GM23338 (cell line): ENCODE measurements at regions not wholly inside any gene's neighbourhood (a gene's known extent, or its start where the extent isn't known, plus 50 kb on each side); places are given as distances from the start of the nearest gene placed in this dataset.

Experiments
- ATAC-seq: fragments of 200-7000 bp; cut with Tn5 transposase; 3 replicates; pipeline ENCODE4 v1.9.1; 2020
- DNase-seq: peaks from one replicate; pipeline ENCODE4 v3.0.0-alpha.2; 2015; ENCODE audit warnings: low spot score
- H2AFZ ChIP-seq: fragments of 200-600 bp; sonication (generic); 2 replicates; pipeline ENCODE4 v1.8.0; 2016; ENCODE audit warnings: antibody characterized with exemption, mild to moderate bottlenecking, moderate library complexity
- H3F3A ChIP-seq: fragments of 200-600 bp; sonication (generic); replicated peaks from 2 replicates; pipeline ENCODE4 v1.8.0; 2017; ENCODE audit warnings: antibody characterized with exemption, mixed run types, low read depth
- H3K27ac ChIP-seq: fragments of 200-600 bp; sonication (generic); 2 replicates; pipeline ENCODE4 v1.6.1; 2016; ENCODE audit warnings: low read depth
- H3K27me3 ChIP-seq: fragments of 200-600 bp; sonication (generic); 2 replicates; pipeline ENCODE4 v1.8.0; 2016; ENCODE audit warnings: mild to moderate bottlenecking, mixed run types, moderate library complexity; ENCODE audit not compliant: insufficient read depth
- H3K36me3 ChIP-seq: fragments of 200-600 bp; sonication (generic); 2 replicates; pipeline ENCODE4 v1.8.0; 2016; ENCODE audit warnings: mild to moderate bottlenecking; ENCODE audit not compliant: insufficient read depth
- H3K4me1 ChIP-seq: fragments of 200-600 bp; sonication (generic); 2 replicates; pipeline ENCODE4 v1.8.0; 2016; ENCODE audit warnings: mild to moderate bottlenecking, moderate library complexity; ENCODE audit not compliant: insufficient read depth
- H3K4me2 ChIP-seq: fragments of 200-600 bp; sonication (generic); 2 replicates; pipeline ENCODE4 v1.7.1; 2017; ENCODE audit warnings: mixed run types
- H3K4me3 ChIP-seq: fragments of 200-600 bp; sonication (generic); 2 replicates; pipeline ENCODE4 v1.6.1; 2016; ENCODE audit warnings: mixed run types
- H3K79me2 ChIP-seq: fragments of 200-600 bp; sonication (generic); replicated peaks from 2 replicates; pipeline ENCODE4 v1.8.0; 2017; ENCODE audit warnings: mild to moderate bottlenecking; ENCODE audit not compliant: insufficient read depth
- H3K9me2 ChIP-seq: fragments of 200-600 bp; sonication (generic); 2 replicates; pipeline ENCODE4 v1.8.0; 2017; ENCODE audit not compliant: insufficient read depth
- H4K20me1 ChIP-seq: fragments of 200-600 bp; sonication (generic); replicated peaks from 2 replicates; pipeline ENCODE4 v1.8.0; 2017; ENCODE audit warnings: mild to moderate bottlenecking; ENCODE audit not compliant: insufficient read depth
- H3K27ac Mint-ChIP-seq: 2 replicates; pipeline ENCODE4 v1.8.0; 2020; ENCODE audit warnings: inconsistent platforms, mild to moderate bottlenecking, moderate library complexity, mixed read lengths
- H3K27me3 Mint-ChIP-seq: 3 replicates; pipeline ENCODE4 v1.8.0; 2022; ENCODE audit warnings: low read depth, mild to moderate bottlenecking, moderate library complexity, mixed read lengths, inconsistent platforms; ENCODE audit not compliant: insufficient read depth, poor library complexity
- H3K36me3 Mint-ChIP-seq: 3 replicates; pipeline ENCODE4 v1.8.0; 2021; ENCODE audit warnings: low read depth, mild to moderate bottlenecking, inconsistent platforms, moderate library complexity, mixed read lengths
- H3K4me1 Mint-ChIP-seq: 3 replicates; pipeline ENCODE4 v1.8.0; 2020; ENCODE audit warnings: mild to moderate bottlenecking, inconsistent platforms, mixed read lengths
- H3K4me3 Mint-ChIP-seq: 3 replicates; pipeline ENCODE4 v1.8.0; 2021; ENCODE audit warnings: moderate library complexity, mild to moderate bottlenecking, inconsistent platforms, mixed read lengths
- H3K9me3 Mint-ChIP-seq: 3 replicates; pipeline ENCODE4 v1.8.0; 2020; ENCODE audit warnings: moderate library complexity, mild to moderate bottlenecking, inconsistent platforms, mixed read lengths
- CREB1 ChIP-seq: fragments of 250-450 bp; sonication (Bioruptor Pico); IDR thresholded peaks from 2 replicates; pipeline ENCODE4 v1.5.0; 2020; ENCODE audit warnings: low read depth, mild to moderate bottlenecking, moderate library complexity
- EZH2 ChIP-seq: fragments of 200-600 bp; sonication (generic); IDR thresholded peaks from one replicate; pipeline ENCODE4 v1.8.0; 2017; ENCODE audit warnings: antibody characterized with exemption, mild to moderate bottlenecking, low read depth; ENCODE audit not compliant: unreplicated experiment
- EZH2phosphoT487 ChIP-seq: fragments of 200-600 bp; sonication (generic); IDR thresholded peaks from one replicate; pipeline ENCODE4 v1.8.1; 2018; ENCODE audit warnings: antibody characterized with exemption; ENCODE audit not compliant: unreplicated experiment
- JUNB ChIP-seq: IDR thresholded peaks from one replicate; pipeline ENCODE4 v1.6.1; 2016; ENCODE audit warnings: antibody characterized with exemption; ENCODE audit not compliant: unreplicated experiment
- NANOG ChIP-seq: IDR thresholded peaks from 2 replicates; pipeline ENCODE4 v1.6.1; 2016; ENCODE audit warnings: antibody characterized with exemption, borderline replicate concordance
- POLR2AphosphoS5 ChIP-seq: IDR thresholded peaks from 2 replicates; pipeline ENCODE4 v1.6.1; 2016; ENCODE audit warnings: antibody characterized with exemption, low read depth
- STAT1 ChIP-seq: IDR thresholded peaks from one replicate; pipeline ENCODE4 v1.6.1; 2016; ENCODE audit warnings: antibody characterized with exemption; ENCODE audit not compliant: unreplicated experiment
- ZNF114 ChIP-seq: fragments of 250-450 bp; sonication (Bioruptor Pico); IDR thresholded peaks from 2 replicates; pipeline ENCODE4 v1.5.0; 2020; ENCODE audit warnings: mild to moderate bottlenecking, moderate library complexity
- ZNF331 ChIP-seq: fragments of 250-450 bp; sonication (Bioruptor Pico); IDR thresholded peaks from 2 replicates; pipeline ENCODE4 v1.5.0; 2020; ENCODE audit warnings: low read depth, mild to moderate bottlenecking, moderate library complexity
- TF ChIP-seq, protein P1 (sequence below), 2 experiments: fragments of 200-600 bp in 1 of 2; sonication (generic) in 1 of 2; conservative IDR thresholded peaks; 2 replicates each; pipeline versions ENCODE4 v1.5.1 to v1.6.1; 2016 to 2017; ENCODE audit warnings: antibody characterized with exemption in 2 of 2, low read depth in 2 of 2, mild to moderate bottlenecking in 2 of 2, moderate library complexity in 1 of 2
- TF ChIP-seq, protein P2 (sequence below): IDR thresholded peaks from 2 replicates; pipeline ENCODE4 v1.6.1; 2016; ENCODE audit warnings: antibody characterized with exemption
- TF ChIP-seq, protein P3 (sequence below): fragments of 250-450 bp; sonication (Bioruptor Pico); IDR thresholded peaks from 2 replicates; pipeline ENCODE4 v1.5.0; 2020; ENCODE audit warnings: mild to moderate bottlenecking, moderate library complexity
- TF ChIP-seq, protein P4 (sequence below): IDR thresholded peaks from one replicate; pipeline ENCODE4 v1.6.1; 2018; ENCODE audit warnings: antibody characterized with exemption; ENCODE audit not compliant: unreplicated experiment

DNA sequence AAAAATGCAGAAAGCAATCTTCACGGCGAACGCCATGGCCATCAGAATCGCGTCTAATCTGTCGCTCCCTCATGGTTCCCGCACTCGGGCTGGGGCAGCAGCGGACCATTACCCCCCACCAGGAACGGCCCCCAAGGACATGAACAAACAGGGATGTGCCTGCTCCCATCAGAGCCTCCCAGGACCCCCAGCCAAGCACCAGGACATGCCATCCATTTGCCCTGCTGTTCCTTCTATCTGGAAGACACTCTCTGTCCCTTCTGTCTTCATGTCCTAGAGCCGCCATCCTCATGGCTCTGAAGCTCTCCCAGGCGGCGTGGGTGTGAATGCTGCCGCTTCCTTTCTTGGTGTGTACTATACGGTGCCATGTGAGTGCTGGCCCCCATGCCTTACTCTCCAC lies 371.8 kb downstream of the BCL11B start:
- no peaks in the 10 kb centered on the region for H3F3A ChIP-seq
- no peak overlapping the region for H3K4me2 ChIP-seq
- Mint-ChIP-seq H3K27me3 (peaks cover 3% of the 10 kb centered on the region), H3K9me3 (peaks cover 2% of the 10 kb centered on the region; the same call in 1 of the 3 replicates), H3K4me1 (peaks cover 5% of the 10 kb centered on the region; the same call in 2 of the 3 replicates), H3K4me3 (no peak overlapping the region), H3K36me3 (no peaks in the 10 kb centered on the region; the same call in 2 of the 3 replicates), H3K27ac (no peak overlapping the region)
- 0 out of 2 replicates have a peak, but pooled peaks cover 6% of the 10 kb centered on the region for H3K9me2 ChIP-seq
- H3K4me1 ChIP-seq: peaks cover 10% of the 10 kb centered on the region; the same call in 1 of the 2 replicates
- no peak overlapping the region for H3K4me3 ChIP-seq
- no peaks in the 10 kb centered on the region for H3K79me2 ChIP-seq
- TF ChIP-seq POLR2AphosphoS5: no peak
- TF ChIP-seq EZH2: no peak
- no peak for TF ChIP-seq ZNF331
- no peak for TF ChIP-seq EZH2phosphoT487
- no peak for TF ChIP-seq CREB1 (CRISPR knock-in tag)
- TF ChIP-seq, protein P1, sequence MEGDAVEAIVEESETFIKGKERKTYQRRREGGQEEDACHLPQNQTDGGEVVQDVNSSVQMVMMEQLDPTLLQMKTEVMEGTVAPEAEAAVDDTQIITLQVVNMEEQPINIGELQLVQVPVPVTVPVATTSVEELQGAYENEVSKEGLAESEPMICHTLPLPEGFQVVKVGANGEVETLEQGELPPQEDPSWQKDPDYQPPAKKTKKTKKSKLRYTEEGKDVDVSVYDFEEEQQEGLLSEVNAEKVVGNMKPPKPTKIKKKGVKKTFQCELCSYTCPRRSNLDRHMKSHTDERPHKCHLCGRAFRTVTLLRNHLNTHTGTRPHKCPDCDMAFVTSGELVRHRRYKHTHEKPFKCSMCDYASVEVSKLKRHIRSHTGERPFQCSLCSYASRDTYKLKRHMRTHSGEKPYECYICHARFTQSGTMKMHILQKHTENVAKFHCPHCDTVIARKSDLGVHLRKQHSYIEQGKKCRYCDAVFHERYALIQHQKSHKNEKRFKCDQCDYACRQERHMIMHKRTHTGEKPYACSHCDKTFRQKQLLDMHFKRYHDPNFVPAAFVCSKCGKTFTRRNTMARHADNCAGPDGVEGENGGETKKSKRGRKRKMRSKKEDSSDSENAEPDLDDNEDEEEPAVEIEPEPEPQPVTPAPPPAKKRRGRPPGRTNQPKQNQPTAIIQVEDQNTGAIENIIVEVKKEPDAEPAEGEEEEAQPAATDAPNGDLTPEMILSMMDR (conservative IDR thresholded peaks at IDR 0.05; ENCODE audit: low read depth in 2 of 2): no peak
- TF ChIP-seq ZNF114: no peak
- no peak for TF ChIP-seq STAT1
- TF ChIP-seq, protein P2, sequence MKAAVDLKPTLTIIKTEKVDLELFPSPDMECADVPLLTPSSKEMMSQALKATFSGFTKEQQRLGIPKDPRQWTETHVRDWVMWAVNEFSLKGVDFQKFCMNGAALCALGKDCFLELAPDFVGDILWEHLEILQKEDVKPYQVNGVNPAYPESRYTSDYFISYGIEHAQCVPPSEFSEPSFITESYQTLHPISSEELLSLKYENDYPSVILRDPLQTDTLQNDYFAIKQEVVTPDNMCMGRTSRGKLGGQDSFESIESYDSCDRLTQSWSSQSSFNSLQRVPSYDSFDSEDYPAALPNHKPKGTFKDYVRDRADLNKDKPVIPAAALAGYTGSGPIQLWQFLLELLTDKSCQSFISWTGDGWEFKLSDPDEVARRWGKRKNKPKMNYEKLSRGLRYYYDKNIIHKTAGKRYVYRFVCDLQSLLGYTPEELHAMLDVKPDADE: no peak
- no peak for TF ChIP-seq NANOG
- TF ChIP-seq, protein P3, sequence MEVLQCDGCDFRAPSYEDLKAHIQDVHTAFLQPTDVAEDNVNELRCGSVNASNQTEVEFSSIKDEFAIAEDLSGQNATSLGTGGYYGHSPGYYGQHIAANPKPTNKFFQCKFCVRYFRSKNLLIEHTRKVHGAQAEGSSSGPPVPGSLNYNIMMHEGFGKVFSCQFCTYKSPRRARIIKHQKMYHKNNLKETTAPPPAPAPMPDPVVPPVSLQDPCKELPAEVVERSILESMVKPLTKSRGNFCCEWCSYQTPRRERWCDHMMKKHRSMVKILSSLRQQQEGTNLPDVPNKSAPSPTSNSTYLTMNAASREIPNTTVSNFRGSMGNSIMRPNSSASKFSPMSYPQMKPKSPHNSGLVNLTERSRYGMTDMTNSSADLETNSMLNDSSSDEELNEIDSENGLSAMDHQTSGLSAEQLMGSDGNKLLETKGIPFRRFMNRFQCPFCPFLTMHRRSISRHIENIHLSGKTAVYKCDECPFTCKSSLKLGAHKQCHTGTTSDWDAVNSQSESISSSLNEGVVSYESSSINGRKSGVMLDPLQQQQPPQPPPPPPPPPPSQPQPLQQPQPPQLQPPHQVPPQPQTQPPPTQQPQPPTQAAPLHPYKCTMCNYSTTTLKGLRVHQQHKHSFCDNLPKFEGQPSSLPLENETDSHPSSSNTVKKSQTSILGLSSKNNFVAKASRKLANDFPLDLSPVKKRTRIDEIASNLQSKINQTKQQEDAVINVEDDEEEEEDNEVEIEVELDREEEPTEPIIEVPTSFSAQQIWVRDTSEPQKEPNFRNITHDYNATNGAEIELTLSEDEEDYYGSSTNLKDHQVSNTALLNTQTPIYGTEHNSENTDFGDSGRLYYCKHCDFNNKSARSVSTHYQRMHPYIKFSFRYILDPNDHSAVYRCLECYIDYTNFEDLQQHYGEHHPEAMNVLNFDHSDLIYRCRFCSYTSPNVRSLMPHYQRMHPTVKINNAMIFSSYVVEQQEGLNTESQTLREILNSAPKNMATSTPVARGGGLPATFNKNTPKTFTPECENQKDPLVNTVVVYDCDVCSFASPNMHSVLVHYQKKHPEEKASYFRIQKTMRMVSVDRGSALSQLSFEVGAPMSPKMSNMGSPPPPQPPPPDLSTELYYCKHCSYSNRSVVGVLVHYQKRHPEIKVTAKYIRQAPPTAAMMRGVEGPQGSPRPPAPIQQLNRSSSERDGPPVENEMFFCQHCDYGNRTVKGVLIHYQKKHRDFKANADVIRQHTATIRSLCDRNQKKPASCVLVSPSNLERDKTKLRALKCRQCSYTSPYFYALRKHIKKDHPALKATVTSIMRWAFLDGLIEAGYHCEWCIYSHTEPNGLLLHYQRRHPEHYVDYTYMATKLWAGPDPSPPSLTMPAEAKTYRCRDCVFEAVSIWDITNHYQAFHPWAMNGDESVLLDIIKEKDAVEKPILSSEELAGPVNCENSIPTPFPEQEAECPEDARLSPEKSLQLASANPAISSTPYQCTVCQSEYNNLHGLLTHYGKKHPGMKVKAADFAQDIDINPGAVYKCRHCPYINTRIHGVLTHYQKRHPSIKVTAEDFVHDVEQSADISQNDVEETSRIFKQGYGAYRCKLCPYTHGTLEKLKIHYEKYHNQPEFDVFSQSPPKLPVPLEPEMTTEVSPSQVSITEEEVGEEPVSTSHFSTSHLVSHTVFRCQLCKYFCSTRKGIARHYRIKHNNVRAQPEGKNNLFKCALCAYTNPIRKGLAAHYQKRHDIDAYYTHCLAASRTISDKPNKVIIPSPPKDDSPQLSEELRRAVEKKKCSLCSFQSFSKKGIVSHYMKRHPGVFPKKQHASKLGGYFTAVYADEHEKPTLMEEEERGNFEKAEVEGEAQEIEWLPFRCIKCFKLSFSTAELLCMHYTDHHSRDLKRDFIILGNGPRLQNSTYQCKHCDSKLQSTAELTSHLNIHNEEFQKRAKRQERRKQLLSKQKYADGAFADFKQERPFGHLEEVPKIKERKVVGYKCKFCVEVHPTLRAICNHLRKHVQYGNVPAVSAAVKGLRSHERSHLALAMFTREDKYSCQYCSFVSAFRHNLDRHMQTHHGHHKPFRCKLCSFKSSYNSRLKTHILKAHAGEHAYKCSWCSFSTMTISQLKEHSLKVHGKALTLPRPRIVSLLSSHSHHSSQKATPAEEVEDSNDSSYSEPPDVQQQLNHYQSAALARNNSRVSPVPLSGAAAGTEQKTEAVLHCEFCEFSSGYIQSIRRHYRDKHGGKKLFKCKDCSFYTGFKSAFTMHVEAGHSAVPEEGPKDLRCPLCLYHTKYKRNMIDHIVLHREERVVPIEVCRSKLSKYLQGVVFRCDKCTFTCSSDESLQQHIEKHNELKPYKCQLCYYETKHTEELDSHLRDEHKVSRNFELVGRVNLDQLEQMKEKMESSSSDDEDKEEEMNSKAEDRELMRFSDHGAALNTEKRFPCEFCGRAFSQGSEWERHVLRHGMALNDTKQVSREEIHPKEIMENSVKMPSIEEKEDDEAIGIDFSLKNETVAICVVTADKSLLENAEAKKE (CRISPR knock-in tag): no peak
- TF ChIP-seq, protein P4, sequence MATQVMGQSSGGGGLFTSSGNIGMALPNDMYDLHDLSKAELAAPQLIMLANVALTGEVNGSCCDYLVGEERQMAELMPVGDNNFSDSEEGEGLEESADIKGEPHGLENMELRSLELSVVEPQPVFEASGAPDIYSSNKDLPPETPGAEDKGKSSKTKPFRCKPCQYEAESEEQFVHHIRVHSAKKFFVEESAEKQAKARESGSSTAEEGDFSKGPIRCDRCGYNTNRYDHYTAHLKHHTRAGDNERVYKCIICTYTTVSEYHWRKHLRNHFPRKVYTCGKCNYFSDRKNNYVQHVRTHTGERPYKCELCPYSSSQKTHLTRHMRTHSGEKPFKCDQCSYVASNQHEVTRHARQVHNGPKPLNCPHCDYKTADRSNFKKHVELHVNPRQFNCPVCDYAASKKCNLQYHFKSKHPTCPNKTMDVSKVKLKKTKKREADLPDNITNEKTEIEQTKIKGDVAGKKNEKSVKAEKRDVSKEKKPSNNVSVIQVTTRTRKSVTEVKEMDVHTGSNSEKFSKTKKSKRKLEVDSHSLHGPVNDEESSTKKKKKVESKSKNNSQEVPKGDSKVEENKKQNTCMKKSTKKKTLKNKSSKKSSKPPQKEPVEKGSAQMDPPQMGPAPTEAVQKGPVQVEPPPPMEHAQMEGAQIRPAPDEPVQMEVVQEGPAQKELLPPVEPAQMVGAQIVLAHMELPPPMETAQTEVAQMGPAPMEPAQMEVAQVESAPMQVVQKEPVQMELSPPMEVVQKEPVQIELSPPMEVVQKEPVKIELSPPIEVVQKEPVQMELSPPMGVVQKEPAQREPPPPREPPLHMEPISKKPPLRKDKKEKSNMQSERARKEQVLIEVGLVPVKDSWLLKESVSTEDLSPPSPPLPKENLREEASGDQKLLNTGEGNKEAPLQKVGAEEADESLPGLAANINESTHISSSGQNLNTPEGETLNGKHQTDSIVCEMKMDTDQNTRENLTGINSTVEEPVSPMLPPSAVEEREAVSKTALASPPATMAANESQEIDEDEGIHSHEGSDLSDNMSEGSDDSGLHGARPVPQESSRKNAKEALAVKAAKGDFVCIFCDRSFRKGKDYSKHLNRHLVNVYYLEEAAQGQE: no peak
- no peak for TF ChIP-seq JUNB
- no peak for DNase-seq
- no peaks in the 10 kb centered on the region for H3K36me3 ChIP-seq
- H3K27me3 ChIP-seq: no peaks in the 10 kb centered on the region
- no peak overlapping the region for H2AFZ ChIP-seq
- no peak overlapping the region for H3K27ac ChIP-seq
- H4K20me1 ChIP-seq: no peaks in the 10 kb centered on the region
- no peak for ATAC-seq
